HG03108 (cell line): ENCODE measurements at regions not wholly inside any gene's neighbourhood (a gene's known extent, or its start where the extent isn't known, plus 50 kb on each side); places are given as distances from the start of the nearest gene placed in this dataset.

Experiments
- ATAC-seq: cut with Tn5 transposase; IDR thresholded peaks from one replicate; pipeline ENCODE4 v1.9.1; 2021; ENCODE audit warnings: moderate library complexity; ENCODE audit not compliant: unreplicated experiment

GRCh38 chr6:93580446-93580845 lies 161.1 kb upstream of the EPHA7 start:
- no peak for ATAC-seq

- no peak for ATAC-seq
Observed at GRCh38 chr6:93575495-93576267, 156.3 kb upstream of the EPHA7 start.

- ATAC-seq, result no peak
Observed at GRCh38 chr6:93574299-93574698, 154.9 kb upstream of the EPHA7 start.

- no peak for ATAC-seq
Observed at GRCh38 chr6:93571346-93571745, 152.0 kb upstream of the EPHA7 start.

GRCh38 chr6:93568169-93568568 lies 148.8 kb upstream of the EPHA7 start:
- no peak for ATAC-seq

- no peak for ATAC-seq
Observed at GRCh38 chr6:93567164-93567563, 147.8 kb upstream of the EPHA7 start.

- no peak for ATAC-seq
Observed at GRCh38 chr6:93566285-93566684, 146.9 kb upstream of the EPHA7 start.

- ATAC-seq, result no peak
Observed at GRCh38 chr6:93562582-93562981, 143.2 kb upstream of the EPHA7 start.

GRCh38 chr6:93555292-93555691 lies 135.9 kb upstream of the EPHA7 start:
- ATAC-seq, result no peak

GRCh38 chr6:93554018-93554417 lies 134.7 kb upstream of the EPHA7 start:
- ATAC-seq, result no peak

- no peak for ATAC-seq
Observed at GRCh38 chr6:93550551-93551276, 131.4 kb upstream of the EPHA7 start.

- ATAC-seq, result no peak
Observed at GRCh38 chr6:93549868-93550267, 130.5 kb upstream of the EPHA7 start.

- no peak for ATAC-seq
Observed at GRCh38 chr6:93524671-93525451, 105.5 kb upstream of the EPHA7 start.

- no peak for ATAC-seq
Observed at GRCh38 chr6:93523365-93523764, 104.0 kb upstream of the EPHA7 start.

- no peak for ATAC-seq
Observed at GRCh38 chr6:93516441-93516840, 97.1 kb upstream of the EPHA7 start.

GRCh38 chr6:93515736-93516135 lies 96.4 kb upstream of the EPHA7 start:
- no peak for ATAC-seq

GRCh38 chr6:93498713-93499112 lies 79.4 kb upstream of the EPHA7 start:
- ATAC-seq, result no peak

- no peak for ATAC-seq
Observed at GRCh38 chr6:93496548-93496947, 77.2 kb upstream of the EPHA7 start.

- no peak for ATAC-seq
Observed at GRCh38 chr6:93494057-93494456, 74.7 kb upstream of the EPHA7 start.

- ATAC-seq, result no peak
Observed at GRCh38 chr6:93474733-93475179, 55.4 kb upstream of the EPHA7 start.

GRCh38 chr6:93471281-93471680 lies 51.9 kb upstream of the EPHA7 start:
- ATAC-seq, result no peak
